ENCODE measurements at regions not wholly inside any gene's neighbourhood (a gene's known extent, or its start where the extent isn't known, plus 50 kb on each side); places are given as distances from the start of the nearest gene placed in this dataset.

GRCh38 chr5:4188704-4189103, 593.1 kb downstream of the IRX1 start:
- DNase-seq (ENCODE audit: low read depth, low spot score): no peak

DNA sequence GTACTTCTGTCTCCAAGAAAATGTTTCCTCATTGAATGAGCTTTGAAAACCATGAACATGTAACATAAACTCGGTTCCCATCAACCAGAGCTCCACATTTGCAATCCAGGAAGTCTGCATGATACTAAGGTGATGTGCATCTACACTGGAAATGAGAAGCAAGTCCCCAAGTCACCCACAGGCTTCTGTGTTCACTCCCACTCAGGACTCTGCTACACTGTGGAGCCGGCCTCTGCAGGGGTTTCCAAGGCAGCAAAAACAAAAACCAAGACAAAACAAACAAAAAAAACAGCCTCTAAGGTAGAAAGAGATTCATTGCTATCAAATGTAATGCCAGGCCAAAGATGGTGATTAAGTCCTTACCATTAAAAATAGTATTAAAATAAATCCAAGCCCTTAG, 593.7 kb downstream of the IRX1 start:
- DNase-seq (ENCODE audit: low read depth, low spot score): no peak

DNA sequence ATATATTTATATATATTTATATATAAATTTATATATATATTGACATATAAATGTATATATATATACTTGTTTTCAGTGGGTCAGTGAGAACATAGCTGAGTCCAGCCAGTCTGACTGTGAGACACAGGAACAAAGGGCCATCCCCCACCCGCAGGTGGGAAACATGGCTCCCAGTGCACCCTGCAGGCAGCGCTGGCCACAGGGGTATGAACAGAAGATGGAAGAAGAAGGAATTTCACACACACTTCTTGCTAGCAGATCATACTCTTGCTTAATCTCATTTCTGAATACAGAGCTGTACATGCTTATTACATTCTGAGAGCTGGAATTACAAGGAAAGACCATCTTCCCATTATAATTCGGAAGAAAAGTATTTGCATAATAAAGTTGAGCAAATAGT, 595.4 kb downstream of the IRX1 start:
- no peak for DNase-seq (ENCODE audit: low read depth, low spot score)

DNA sequence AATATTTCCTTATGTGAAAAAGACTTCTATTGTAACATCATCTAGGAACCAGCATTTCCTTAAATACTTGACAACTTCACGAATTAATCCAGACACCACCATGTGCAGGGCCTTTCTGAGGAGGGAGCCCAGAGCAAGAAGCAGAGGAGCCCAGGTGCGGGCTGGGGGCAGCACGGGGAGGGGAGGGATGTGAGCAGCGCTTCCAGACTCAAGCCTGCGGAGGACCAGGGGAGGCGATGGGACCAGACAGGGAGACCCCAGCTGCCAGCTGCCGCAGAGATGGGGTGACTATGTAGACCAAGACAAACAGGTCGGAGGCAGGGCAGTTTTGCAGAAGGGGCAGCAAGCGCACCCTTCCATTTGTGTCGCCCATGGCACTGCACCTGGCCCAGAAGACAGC, 596.1 kb downstream of the IRX1 start:
- DNase-seq (ENCODE audit: low read depth, low spot score): no peak

DNA sequence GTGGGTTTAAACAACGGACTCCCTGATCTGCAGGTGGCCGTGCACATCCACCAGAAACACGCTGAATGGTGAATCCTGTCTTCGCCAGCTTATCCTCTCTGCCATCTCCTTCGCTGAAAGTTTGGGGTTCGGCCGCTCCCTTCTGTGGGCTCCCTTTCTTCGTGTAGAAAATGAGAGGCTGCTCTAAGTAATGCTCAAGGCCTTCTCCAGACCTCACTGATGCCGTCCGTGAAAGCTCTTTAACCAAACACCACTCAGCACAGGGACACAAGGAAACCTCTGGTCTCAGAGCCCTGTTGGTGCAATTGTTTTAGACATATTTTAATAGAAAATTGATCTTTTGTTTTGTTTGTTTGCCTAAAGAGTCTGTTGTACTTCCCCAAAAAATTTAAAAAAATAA, 596.5 kb downstream of the IRX1 start:
- no peak for DNase-seq (ENCODE audit: low read depth, low spot score)

- DNase-seq (ENCODE audit: low read depth, low spot score): no peak
Observed at GRCh38 chr5:4196744-4197143, 601.1 kb downstream of the IRX1 start.

DNA sequence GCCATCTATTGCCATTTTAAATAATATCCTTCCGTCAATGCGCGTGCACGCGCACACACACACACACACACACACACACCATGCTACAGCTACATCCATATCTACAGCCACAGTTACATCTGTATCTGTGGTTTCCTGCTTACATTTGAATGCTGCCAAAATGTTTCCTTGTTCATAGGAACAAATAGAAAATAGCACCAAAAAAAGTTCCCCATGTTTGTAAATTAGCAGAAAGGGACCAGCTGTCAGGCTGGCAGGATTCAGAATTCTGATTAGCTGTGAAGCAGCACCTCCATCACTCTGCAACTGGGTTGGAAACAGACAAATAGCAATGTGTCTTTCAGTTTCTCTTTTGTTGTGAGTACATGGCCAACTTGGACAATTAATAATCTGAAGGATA, 601.5 kb downstream of the IRX1 start:
- DNase-seq (ENCODE audit: low read depth, low spot score): no peak

GRCh38 chr5:4198461-4198860, 602.8 kb downstream of the IRX1 start:
- DNase-seq (ENCODE audit: low read depth, low spot score): no peak

DNA sequence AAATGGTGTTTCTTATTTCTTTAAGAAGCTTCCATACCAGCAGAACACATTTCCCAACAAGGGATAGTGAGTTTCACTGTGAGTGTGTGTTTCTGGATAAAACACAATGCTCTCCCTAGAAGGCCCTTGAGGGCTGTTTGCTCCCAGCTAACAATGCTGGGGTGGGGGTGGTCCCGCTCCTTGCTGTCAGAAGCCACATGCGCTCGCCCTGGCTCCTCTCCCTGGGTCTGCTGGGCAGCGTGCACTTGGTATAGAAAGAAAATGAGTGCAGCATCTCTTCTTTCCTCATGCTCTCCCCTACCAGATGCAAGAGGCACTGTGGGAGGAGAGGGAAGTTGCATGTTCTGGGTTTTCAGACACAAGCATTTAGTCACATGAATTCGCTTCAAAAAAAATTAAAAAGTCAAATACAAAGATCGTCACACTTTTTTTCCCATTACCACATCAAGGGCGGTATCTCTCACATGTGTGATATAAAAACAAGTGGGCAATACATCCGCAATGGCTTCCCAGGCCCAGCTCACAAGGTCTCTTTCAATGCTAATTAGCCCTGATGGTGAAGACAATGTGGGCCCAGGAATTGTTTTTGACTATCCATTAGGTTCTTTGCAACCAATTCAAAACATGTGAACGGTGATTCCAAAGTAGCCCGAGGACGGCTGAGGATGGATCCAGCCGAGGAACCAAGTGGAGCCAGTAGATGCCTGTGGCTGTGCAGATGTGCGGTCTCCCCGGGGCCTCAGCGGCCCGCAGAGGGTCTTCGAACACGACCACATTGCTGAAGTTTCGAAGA, 603.6 kb downstream of the IRX1 start:
- DNase-seq (ENCODE audit: low read depth, low spot score): no peak

GRCh38 chr5:4203146-4203545, 607.5 kb downstream of the IRX1 start:
- DNase-seq (ENCODE audit: low read depth, low spot score): no peak

GRCh38 chr5:4204276-4205141, 608.9 kb downstream of the IRX1 start:
- DNase-seq (ENCODE audit: low read depth, low spot score): no peak

GRCh38 chr5:4205398-4205797, 609.8 kb downstream of the IRX1 start:
- DNase-seq (ENCODE audit: low read depth, low spot score): no peak

DNA sequence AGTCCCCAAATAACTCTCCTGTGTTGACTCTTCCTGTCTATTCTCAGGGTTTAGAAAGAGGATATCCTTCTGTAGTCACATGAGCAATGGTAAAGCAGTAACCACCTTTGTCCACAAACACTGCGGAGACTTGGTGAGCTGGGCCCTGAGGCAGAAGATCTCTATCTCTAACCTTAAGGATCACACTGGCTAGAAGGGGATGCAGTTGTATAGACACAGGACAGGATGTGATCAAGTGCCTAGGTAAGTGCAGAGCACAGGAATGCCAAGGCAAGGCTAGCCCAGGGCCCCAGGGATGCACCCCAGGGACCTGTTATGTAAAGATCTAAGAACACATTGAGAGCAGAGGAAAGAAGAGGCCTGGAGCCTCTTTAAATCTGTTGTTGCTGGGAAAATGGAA, 610.5 kb downstream of the IRX1 start:
- no peak for DNase-seq (ENCODE audit: low read depth, low spot score)

GRCh38 chr5:4207486-4207885, 611.9 kb downstream of the IRX1 start:
- DNase-seq (ENCODE audit: low read depth, low spot score): peak; percentile 7

DNA sequence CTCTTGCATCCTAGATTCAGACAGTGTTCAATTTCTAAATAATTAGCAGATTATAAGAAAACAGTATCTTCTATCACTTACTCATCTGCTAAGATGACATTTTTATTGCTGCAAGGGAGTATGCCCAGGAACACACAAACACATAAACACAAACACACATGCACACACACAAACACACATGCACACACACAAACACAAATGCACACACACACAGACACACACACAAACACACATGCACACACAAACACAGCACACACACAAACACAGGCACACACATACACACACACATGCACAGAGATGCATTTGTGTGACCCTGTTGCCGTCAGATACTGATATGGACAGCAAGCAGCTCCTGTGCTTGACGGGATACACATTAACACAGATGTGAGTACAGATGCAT, 612.9 kb downstream of the IRX1 start:
- no peak for DNase-seq (ENCODE audit: low read depth, low spot score)

- no peak for DNase-seq (ENCODE audit: low read depth, low spot score)
Observed at GRCh38 chr5:4208996-4209395, 613.4 kb downstream of the IRX1 start.

- no peak for DNase-seq (ENCODE audit: low read depth, low spot score)
Observed at GRCh38 chr5:4212071-4212739, 616.6 kb downstream of the IRX1 start.

DNA sequence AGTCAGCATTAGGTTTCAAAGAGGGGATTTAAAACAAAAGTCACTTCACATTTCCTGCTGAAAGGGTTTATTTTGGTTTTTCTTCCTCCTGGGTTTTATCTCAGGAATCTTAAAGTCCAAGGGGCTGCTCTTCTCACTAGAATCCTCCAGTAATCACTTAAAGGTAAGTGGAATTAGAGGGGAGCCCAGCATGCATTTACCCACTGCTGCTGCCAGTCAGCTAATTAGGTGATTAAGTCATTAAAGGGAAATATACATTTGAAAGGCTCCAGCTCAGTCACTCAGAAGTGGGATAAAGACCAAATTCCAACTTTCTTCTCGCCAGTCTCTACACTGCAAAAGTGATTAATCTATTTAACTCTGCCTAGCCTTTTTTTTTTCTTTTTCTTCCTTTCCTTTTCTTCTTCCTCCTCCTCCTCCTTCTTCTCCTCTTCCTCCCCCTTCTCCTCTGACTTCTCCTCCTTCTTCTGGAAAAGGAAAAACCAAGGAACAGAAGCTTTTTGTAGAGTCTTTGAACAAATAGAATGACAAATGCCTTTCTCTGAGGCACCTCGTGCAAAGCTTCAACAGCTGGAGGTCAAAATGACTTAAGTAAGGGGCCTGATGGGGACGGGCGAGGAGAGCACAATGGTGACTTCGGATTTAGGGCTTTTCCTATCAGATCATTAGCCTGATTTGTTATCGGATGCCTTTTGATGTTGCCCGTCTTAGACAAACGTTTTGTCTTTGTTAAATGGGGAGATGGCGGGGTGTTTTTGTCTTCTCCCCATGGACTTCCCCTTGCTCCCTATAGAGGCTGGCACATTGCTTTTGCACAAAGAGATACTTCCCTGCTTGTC, 617.6 kb downstream of the IRX1 start:
- no peak for DNase-seq (ENCODE audit: low read depth, low spot score)

GRCh38 chr5:4215143-4215542, 619.5 kb downstream of the IRX1 start:
- no peak for DNase-seq (ENCODE audit: low read depth, low spot score)

DNA sequence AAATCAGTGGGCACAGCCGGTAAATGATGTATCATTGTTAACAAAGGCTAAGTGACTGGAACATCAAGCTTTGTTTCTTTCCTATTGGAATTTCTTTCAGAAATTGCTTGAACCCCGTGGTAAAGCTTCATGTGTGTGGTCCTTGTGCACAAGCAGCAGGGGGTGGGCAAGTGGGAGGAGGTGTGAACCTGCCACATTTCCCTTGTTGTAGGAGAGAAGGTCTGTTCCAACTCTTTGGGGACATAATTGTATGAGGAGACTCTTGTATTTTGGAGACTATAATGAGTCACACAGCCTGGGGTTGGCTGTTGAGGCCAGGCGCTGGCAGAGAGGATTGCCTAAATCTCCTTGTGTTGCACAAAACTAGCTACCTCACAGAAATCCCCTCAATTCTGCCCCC, 620.5 kb downstream of the IRX1 start:
- no peak for DNase-seq (ENCODE audit: low read depth, low spot score)

GRCh38 chr5:4220016-4220415, 624.4 kb downstream of the IRX1 start:
- DNase-seq (ENCODE audit: low read depth, low spot score): no peak

DNA sequence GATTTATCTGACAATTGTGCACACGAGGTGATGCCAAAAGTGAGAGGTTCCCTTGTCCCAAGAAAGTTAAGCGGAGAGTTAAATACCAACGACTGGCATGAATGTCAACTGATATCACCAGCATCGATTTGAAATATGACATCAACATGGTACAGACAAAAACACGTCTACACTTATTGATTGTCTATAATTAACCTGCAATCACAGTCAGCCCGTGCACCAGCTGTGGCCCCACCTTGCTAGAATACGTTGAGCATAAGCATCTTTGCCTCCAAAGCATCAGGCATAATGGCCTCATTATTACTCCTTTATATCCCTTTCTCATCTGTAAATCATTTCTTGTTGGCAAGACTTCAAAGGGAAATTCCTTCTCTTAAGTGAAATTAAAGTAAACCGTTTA, 625.4 kb downstream of the IRX1 start:
- DNase-seq (ENCODE audit: low read depth, low spot score): no peak
